SH-SY5Y (cell line): ENCODE measurements at regions not wholly inside any gene's neighbourhood (a gene's known extent, or its start where the extent isn't known, plus 50 kb on each side); places are given as distances from the start of the nearest gene placed in this dataset.

ENCODE experiments used
- GATA2 ChIP-seq: IDR thresholded peaks from 2 replicates; pipeline ENCODE4 v1.6.1; 2011; ENCODE audit warnings: mild to moderate bottlenecking, low read depth, low read length
- GATA3 ChIP-seq: IDR thresholded peaks from 2 replicates; pipeline ENCODE4 v1.6.1; 2011; ENCODE audit warnings: low read depth, mild to moderate bottlenecking, low read length, moderate library complexity

DNA sequence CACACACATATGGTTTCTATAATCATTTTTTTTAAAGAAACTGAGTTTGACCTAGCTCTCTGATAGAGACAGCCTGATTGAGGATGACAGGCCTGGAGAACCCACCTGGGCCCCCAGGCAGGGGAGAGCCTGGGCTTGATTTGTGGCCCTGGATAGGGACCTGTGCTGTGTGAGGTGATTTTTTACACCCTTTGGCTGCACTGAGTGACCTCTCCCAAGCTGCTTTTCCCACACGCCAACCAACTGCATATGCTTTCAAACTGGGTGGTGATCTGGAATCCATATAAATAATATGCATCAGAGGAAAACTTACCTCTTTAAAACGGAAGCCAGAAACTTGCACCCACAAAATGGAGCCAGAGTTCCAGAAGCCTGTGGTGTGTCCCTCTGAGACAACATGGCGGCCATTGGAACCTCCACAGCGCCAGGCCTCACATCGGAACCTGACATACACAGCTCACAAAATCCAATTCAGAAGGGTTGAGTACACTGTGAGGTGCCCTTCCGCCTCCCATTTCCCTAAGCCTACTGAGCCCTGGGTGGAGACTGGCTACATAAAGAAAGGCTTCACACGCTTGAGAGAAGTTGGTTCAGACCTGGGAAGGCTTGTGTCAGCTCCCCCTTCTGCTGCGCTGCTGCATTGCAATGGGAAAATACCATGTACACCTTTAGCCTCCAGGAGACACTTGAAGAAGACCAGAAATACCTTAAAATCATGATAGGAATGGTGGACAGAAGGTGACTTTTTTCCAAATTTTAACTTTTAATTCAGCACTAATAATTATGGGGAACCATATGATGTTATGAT lies 160.7 kb downstream of the HHIPL2 start:
- TF ChIP-seq GATA2, result no peak
- TF ChIP-seq GATA3, result no peak
